Suppressor macrophage treated with lipopolysaccharide for 4 hours (primary cell): ENCODE measurements at regions not wholly inside any gene's neighbourhood (a gene's known extent, or its start where the extent isn't known, plus 50 kb on each side); places are given as distances from the start of the nearest gene placed in this dataset.
"Not testable (repeated sequence)": the region's sequence is repeated elsewhere in the genome, so short reads cannot be mapped to it uniquely, and the experiment has no call there.

ENCODE experiments used
- DNase-seq: peaks from one replicate; pipeline ENCODE4 v3.0.0-alpha.2; 2020

DNA sequence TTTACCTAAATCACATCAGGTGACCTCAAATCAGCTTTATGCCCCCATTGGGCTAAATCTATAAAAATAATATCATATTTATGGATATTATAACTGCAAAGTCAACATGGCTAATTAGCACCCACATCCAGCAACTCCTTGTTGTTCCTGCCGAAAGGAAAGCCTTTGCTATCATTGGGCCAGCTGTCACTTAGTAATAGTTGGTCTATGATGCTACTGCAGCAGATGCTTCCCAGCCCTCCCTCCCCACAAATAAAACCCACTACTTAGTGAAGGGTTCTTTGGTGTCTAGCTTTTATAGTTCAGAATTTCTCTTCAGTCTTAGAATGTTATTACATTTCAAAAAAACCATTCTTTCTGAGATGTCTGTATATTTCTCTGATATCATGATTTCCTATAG is 116.9 kb upstream of the ENPEP start:
- DNase-seq: no peak

DNA sequence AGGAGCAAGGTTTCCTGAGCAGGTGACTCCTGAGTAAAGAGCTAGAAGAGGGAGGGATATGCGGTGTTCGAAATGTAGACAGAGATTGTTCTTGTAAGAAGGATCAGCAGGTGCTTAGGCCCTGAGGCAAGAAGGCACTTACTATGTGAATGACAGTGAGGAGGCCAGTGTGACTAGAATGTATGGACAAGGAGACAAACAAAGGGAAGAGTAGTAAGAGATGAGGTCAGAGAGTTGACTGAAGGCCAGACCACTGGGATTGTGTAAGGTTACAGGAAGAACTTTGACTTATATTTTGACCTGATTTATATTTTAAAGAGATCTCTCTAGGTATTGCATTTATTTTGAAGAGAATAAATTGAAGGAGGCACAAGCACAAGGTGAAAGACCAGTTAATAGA is 118.4 kb upstream of the ENPEP start:
- DNase-seq: no peak

DNA sequence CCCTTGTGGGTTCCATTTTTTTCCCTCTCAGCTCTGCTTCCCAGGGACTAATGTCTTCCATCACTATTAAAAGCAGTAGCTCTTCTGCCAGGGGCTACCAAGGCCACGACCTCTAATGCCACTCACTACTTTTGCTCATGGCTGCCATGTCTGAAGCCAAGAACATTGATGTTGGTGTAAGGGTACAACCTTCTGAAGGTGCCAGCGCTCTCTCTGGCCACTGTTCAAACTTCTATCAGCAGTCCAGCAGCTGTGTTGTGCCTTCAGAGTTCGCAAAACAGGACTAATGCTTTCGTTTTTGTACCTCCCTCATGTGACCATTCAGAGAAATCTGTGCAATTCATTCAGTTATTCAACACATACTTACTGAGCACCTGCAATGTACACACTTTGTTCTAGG is 121.5 kb upstream of the ENPEP start:
- no peak for DNase-seq

DNA sequence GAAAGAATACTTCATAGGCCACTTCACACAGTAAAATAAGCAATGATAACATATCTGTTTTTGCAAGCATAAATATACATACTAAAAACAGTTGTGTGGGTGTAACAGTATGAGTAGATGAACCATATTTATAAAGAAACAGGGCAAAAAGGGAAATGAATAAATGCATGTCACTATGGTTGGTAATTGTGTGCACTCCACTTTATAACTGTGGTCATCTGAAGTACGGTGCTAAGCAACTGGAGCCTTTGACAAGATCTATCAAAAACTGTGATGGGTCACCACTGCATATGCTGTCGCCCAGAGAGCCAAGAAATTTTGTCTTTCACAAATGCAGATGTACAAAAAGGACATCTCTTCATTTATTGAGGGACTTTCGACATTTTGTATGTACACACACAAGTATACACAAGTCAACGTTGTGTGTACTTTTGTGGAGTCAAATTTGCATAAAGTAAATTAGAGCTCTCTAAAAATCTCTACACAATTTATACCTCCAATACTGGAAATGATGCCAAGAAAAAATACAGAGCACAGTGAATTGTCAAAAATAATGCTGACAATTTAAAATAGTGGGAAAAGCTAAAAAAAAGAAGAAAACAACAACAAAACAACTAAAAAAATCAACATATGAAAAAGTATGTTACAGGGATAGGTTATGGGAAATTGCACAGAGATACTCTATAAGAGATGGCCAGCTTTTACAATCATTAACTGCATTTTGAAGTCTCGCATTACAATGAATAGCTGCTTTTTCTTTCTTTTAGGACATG is 123.1 kb upstream of the ENPEP start:
- peak; percentile 2 for DNase-seq

DNA sequence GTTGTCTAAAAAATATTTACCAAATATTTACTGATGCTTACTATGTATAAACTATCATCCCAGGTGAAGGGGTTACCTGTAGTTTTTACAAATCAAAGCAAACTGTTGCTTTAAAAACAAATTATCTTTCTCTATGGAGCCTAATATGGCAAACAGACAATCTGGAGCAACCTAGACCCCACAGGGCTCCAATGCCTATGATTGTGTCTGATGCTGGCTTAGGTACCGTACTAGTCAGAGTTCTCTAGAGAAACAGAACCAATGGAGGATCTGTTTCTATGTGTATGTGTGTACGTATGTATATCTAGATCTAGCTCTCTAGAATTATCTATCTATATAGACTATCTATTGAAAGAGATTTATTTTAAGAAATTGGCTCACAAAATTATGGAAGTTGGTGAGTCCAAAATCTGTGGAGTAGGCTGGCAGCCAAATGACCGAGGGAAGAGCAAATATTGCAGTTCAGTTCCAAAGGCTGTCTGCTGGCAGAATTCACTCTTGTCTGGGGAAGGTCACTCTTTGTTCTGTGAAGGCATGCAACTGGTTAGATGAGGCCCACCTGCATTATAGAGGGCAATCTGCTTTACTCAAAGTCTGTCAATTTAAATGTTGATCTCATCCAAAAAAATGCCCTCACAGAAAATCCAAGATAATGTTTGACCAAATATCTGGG is 127.1 kb upstream of the ENPEP start:
- DNase-seq: no peak

DNA sequence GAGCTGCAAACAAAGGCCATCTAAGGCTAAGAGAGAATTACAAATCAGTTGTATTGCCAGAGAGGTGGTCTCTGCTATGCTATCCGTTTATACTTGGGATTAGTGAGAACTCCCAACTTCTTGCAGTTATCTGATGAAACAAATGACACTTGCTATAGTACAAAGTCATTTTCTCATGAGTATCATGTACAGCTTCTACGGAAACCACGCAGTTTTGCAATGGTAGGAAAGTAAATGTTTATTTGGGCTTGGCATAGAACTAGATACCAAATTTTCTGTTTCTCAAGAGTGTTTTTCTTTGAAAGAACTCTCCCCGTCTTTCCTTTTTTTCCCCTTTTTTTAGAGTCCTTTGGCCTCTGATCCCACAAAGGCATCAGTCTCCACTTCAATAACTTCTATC is 128.2 kb upstream of the ENPEP start:
- no peak for DNase-seq

DNA sequence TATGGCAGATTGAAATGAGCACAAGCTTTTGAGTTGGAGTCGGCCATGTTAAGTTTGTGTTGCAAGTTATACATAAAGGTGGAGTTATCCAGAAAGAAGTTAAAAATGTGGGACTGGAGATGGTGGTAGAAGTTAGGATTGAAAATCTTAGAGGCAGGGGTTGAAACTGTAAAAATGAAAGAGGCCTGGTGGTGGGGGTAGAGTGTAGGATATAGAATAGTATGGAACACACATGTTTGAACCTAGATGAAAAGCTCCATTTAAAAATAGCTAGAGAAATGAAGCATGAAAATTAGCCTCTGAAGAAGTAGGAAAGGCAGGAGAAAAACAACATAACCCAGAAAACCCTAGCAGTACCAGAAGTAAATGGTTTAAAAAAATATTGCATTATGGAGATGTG is 131.8 kb upstream of the ENPEP start:
- peak; percentile 3 for DNase-seq

DNA sequence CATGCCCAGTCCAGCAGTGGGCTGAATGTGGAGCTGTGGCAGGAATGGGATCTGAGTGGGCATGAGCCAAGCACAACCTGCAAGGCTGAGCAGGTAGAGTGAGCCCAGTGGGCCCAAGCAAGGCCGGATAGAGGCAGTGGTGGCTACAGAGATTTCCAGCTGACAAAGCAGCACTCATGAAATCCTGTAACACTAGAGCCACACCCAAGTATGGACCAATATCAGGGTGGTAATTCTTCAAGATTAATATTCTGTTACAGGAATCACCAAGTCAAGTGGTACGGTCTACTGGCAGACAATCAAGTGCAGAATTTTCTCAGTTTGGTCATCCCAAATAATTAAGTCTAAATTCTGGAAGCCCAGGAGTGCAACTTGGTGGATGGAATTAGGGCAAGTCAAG is 132.4 kb upstream of the ENPEP start:
- no peak for DNase-seq

DNA sequence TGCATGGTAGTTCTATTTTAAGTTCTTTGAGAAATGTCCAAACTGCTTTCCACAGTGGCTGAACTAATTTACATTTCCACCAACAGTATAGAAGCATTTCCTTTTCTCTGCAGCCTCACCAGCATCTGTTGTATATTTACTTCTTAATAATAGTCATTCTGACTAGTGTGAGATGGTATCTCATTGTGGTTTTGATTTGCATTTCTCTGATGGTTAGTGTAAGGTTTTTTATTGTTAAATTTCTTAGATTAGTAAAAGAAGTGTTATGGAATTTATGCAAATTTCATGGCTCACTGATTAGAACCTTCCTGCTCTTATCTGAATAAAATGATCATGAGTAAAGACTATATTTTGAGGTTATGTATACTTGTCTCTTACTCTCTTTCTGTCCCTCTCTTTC is 134.8 kb upstream of the ENPEP start:
- DNase-seq: not testable (repeated sequence)

DNA sequence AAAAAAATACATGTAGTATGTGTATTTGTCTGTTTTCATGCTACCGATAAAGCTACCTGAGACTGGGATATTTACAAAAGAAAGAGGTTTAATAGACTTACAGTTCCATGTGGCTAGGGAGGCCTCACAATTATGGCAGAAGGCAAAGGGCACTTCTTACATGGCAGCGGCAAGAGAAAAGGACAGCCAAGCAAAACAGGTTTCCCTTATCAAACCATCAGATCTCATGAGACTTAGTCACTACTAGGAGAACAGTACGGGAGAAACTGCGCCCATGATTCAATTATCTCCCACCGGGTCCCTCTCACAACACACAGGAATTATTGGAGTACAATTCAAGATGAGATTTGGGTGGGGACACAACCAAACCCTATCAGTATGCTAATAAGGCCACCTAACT is 137.0 kb upstream of the ELOVL6 start:
- DNase-seq: no peak

DNA sequence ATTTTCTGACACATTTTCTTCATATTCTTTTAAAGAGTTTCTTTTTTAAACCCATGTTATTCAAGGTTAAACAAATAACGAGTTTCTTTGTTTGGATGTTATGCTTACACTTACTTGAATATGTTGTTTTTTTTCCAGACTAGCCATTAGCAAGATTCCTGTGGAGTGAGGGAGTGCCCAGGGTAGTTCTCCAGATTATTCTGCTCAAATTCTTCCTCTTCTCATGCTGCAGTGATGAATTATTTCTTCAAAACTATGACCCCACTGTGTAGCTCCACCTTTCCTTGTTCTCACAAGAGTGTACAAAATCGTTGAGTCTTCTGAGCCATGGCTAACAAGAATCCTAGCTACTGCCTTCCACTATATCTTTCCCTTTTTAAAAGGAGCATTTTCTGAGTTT is 134.1 kb upstream of the ELOVL6 start:
- no peak for DNase-seq

DNA sequence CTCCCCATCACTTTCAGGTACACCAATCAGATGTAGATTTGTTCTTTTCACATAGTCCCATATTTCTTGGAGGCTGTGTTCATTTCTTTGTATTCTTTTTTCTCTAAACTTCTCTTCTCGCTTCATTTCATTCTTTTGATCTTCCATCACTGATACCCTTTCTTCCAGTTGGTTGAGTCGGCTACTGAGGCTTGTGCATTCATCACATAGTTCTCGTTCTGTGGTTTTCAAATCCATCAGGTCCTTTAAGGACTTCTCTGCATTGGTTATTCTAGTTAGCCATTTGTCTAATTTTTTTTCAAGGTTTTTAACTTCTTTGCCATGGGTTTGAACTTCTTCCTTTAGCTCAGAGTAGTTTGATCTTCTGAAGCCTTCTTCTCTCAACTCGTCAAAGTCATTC is 128.0 kb upstream of the ELOVL6 start:
- DNase-seq: not testable (repeated sequence)

DNA sequence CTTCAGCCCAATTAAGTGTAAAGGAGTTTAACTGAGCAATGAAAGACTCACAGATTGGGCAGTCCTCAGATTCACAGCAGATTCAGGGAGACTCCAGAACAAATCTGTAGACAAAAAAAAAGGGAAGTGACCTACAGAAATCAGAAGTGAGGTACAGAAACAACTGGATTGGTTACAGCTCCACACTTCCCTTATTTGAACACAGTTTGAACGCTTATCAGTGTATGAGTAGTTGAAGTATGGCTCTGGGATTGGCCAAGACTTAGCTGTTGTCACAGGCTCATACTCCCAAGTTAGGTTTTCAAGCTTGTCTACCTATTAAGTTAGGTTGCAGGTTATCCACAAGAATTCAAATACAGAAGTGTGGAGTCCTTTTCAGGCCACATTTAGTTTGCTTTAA is 112.4 kb upstream of the ELOVL6 start:
- peak; percentile 27 for DNase-seq

DNA sequence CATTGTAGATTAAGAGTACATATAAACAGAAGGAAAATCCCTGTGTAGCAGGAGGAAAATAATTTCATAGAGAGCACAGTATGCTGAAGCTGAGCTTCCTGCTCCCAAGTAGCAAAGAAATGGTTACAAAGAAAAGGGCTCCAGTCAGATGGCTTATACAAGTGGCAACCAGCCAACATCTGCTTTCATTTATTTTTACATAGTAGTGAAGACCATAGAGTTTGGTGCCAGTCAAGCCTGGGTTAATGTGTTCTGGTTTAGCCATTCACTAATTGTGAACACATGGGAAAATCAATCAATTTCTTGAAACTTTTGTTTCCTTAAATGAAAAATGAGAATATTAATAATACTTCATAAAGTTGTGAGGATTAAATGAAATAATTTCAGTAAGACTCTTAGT is 111.3 kb upstream of the ELOVL6 start:
- no peak for DNase-seq

DNA sequence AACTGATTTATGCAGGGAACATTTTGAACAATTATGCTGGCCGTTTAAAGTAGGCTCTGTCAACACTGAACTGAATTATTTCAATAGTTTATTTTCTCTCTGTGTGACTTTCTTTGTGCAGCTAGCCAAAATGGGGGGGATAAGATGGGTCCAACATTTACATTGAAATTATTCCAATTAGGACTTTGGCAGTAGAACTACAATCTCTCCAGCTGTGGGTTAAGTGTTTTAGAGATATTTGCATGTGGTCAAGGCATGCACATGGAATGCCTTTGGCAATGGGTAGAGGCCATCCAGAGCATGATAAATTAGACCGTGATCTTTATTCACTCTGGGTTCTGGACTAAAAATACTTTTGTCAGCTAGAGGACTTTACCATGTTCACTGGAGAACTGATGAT is 107.9 kb upstream of the ELOVL6 start:
- DNase-seq: no peak

DNA sequence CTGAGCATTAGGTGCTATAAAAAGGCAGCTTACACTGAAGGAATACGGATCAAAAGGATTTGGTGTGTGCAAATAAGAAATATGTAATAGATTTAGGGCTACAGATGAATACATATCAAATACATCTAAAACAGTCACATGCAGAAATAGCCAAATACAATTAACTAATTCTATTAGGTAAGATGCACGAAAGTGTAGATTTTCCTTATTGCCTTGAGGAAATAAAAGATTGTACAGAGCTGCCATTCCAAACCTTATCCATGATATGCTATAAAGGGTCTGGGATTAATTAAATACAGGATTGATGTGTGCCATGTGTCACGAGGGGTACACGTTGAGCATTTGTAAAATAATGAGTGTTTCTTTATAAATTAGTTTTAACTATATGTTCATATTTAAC is 107.0 kb upstream of the ELOVL6 start:
- DNase-seq: no peak

DNA sequence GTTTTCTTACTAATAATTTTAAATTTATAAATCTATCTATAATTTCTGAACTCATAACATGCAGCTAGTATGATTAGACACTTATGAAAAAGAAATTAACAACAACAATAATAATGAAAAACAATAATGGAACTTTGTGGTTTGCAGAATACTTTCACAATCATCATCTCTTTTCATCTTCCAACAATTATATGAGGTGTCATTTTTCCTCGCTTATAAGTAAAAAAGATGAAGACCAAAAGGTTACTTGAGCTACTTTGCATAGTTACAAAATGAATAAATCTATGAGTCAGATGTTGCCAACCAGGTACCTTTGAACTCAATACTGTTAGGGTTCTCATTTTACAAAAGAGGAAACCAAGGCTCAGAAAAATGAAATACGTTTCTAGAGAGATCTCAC is 98.5 kb upstream of the ELOVL6 start:
- no peak for DNase-seq

DNA sequence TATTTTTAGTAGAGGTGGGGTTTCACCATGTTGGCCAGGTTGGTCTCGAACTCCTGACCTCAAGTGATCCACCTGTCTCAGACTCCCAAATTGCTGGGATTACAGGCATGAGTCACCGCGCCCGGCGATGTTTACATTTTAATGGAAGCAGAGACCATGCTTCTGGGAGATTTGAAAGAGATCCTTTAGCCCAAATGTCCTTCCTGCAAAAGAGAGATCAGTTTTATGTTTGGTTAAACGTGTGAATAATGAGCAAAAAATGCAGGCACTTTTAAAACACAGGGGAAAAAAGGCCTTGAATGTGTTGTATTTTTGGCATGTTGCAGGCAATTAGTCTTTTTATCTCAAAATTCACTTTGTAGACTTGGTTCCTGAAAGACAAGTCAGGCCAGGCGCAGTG is 95.8 kb upstream of the ELOVL6 start:
- no peak for DNase-seq

DNA sequence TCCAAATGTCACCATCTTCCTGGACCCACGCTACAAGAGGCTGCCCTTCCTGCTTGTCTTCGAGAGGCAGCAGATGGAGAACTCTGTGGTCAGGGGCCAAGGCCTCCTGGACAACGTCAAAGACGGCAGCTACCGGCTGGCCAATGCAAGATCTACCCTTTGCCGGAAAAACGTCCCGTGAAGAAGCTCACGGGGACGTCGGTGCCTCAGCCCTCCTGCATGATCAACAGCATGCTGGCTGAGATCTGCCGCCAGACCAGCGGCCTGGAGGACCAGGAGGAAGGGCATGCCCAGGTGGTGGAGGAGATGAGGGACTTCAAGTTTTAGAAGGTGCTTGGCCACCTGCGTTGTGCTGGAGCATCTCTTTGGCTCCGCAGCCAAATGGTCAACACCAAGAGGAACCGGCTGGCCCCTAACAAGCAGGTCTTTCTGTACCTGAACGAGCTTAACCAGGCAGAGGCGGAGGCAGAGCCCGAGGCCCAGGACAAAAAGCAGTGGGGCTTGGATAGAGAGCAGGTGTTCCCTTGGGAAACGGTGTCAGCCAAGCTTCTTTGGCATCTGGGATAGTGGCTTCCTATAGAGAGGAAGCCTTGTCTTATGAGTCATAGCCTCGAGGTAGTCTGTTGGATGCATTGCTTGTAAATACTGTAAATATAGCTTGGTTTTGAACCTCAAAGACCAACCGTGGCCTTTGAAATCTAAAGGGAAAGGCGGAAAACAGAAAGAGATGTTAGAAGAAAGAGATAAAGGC is 94.8 kb upstream of the ELOVL6 start:
- DNase-seq: no peak

DNA sequence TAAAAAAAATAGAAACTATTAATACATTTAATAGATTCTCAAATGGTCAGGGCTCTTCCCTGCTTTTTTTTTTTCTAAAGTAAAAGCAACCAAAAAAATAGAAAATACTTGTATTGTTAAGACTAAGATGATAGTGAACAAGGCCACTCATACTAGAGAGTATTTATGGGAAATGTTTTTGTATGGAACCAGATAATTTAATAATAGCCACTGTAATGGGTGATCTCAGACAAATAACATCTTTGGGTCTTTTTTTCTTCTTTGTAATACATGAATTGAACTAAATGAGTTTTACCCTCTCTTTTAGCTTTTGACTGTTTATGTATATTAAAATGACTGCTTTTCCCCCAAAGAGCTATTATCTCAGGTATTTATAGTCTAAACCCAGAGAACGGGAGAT is 92.1 kb upstream of the ELOVL6 start:
- DNase-seq: no peak

DNA sequence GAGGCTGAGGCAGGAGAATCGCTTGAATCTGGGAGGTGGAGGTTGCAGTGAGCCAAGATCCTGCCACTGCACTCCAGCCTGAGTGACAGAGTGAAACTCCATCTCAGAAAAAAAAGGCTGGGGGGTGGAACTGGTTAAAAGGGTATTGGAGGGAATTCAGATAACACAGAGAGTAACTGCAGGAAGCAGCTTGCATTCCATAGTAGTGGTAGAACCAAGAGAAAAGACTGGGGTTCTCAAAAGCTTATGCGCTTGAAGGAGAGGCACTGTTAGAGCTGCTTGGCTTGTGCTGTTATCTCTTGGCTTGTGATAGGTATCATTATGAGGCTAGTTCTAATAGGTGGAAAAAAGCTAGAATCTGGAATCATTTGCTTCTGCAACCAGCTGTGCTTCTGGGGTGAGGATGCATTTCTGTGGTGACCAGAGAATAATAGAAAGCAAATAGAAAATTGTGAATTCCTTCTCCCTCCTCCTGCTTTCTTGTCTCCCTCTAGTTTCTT is 91.2 kb upstream of the ELOVL6 start:
- no peak for DNase-seq

DNA sequence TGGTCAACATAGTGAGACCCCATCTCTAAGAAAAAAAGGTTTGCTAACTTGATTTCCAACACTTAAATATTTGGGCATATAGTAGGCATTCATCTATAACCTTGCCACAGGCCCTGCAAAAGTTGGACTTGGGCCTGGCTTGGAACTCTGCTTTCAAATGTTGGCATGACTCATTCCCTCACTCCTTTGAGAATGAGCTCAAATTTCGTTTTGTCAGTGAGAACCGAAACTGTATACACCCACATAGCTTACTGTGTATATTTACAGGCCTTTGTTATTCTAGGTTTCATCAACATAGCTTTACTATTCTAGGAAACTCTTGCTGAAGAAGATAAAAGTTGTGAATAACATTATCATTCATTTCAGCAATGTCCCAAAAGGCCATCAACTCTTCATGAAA is 88.7 kb upstream of the ELOVL6 start:
- DNase-seq: peak; percentile 35

DNA sequence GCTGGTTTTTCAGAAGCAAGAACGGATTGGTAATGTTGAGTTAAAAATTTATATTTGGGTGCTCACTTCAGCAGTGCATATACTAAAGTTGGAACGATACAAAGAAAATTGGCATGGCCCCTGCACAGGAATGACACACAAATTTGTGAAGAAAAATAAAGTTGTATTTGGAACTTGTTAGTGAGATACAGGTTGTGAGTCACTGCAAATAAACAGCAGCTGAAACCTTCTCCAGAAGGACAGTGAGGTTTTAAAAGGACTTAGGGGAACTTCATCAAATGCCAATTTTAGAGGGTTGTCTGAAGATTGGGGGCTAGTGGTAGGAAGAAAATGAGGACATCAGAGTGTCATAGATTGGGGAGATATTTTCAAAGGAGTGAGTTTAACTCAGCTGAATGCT is 79.7 kb upstream of the ELOVL6 start:
- no peak for DNase-seq

DNA sequence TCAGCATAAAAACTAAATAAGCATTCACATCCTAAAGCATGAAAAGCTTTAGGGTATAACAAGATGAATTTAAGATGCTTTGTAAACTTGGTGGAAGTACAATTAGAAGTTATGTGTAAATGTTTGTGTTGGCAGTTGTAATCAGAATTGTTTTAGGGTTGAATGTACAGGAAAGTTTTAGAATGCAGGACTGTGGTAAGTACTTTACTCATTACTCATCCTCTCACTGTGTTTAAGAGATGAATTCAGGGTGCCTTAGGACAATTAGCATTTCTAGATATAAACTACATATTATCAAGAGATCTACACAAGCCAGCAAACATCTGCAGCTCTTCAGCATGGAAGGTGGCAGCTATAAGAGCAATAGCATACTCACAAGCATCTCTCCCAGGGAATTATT is 77.5 kb upstream of the ELOVL6 start:
- no peak for DNase-seq
